NCI-H187 (cell line): ENCODE measurements at regions not wholly inside any gene's neighbourhood (a gene's known extent, or its start where the extent isn't known, plus 50 kb on each side); places are given as distances from the start of the nearest gene placed in this dataset.
"Not testable (repeated sequence)": the region's sequence is repeated elsewhere in the genome, so short reads cannot be mapped to it uniquely, and the experiment has no call there.

Experiments used
- DNase-seq, 2 experiments: peaks; one replicate each; lab custom pipeline; 2025; lab: John Stamatoyannopoulos, UW

DNA sequence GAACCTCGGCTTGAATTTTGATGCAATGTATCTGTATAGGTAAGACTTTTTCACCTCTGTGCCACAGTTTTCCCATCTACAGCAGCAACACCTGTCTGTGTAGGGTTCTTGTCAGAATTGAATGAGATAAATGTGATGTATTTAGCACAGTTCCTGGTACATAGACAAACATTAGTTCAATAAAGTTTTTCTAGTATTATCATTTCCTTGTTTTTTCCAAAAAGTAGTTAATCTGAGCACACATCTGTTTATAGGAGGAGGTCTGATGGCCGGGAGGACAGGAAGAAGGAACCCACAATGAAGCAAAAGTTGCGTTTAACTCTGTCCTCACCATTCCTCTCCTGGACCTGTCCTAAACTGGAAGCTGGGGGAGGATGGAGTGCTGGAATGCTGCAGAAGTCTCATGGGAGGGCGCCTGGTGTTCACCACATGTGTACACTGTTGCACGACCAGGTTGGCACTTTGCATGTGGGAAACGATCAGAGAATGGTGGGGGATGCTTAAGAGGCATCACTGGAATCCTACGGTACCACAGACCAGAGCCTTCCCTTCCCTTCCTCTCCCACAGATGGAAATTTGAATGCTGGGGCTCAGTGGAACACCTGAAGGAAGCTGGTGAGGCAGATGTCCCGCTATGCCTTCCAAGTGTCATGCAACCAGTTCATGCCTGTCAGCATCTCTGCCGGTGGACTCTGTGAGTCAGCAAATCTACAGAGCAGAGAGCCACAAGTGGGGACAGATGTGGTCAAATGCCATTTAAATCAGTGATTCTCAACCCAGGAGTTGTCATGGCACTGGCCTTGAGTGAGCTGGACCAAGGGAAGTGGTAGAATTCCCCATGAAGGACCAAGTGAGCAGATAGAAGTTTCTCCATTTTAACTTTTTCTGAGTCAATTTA, 315.6 kb downstream of the DLEU7 start:
- no peak for DNase-seq

DNA sequence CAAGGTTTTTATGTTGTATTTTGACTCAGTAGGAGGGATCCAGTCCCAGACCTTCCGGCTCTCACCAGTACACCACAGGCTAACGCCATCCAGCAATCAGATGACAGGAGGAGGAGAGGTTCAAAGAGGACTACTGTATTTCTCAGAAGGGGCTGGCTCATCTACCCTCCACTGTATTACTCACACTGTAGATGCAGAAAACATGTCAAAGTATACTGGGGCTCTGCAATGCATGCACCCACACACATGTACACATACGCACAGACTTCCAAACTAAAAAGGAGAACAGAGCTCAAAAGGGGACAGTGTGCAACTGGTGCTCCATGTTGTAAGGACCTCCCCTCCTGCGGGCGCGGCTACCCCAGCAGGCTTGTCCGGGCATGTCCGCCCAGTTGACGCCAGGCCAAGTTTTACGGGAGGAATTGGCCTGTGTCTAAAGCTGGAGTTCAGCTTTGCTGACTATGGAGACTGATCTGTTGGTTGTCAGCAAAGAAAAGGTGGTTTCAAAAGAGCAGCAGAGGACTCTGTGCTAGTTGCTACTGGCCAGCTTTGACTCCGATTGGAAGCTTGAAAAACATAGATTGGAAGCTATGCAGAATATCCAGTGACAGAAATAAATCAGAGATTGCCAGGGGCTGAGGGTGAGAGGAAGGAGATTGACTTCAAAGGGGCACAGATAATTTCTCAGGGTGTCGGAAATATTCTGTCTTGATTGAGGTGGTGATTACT, 314.2 kb downstream of the DLEU7 start:
- peak; percentile 40 to 49 for DNase-seq

DNA sequence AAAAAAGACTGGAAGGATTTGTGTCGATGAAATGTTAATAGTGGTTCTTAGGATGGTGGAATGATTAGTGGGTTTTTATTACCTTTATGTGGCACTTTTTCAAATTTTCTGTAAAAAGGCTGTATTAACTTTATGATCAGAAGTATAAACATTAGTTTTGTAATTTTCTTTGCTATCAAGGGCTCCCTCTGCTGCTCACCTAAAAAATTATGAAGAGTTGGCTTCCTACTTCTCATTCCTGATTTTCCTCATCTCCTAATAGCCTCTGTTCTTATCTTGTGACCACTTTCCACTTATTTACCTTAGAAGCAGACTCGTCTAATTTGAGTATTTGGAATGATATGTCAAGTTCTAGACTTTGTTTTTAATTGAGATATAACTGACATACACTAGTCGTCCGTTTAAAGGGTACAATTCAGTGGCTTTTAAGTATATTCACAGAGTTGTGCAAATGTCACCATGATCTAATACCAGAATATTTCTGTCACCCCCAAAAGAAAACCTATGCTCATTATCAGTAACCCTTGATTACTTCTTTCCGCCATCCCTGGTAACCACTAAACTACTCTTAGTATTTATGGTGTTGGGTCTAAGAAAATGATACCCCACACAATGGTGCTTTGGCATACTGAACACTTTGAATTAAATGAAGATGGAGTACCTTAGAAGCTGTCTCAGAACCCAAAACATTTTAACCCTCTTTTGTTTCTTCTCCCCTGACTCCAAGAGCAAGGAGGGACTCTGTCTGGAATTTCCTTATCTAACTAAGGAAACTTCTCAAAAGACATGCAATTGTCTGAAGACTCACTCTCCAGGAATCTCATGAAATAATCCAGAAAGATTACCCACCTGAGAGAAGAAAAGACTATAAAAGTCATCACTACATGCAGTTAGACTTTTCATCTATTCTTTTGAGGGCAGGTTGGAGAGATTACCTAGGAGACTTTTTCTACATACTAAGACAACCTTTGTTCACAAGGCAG, 311.3 kb downstream of the DLEU7 start:
- DNase-seq = no peak

DNA sequence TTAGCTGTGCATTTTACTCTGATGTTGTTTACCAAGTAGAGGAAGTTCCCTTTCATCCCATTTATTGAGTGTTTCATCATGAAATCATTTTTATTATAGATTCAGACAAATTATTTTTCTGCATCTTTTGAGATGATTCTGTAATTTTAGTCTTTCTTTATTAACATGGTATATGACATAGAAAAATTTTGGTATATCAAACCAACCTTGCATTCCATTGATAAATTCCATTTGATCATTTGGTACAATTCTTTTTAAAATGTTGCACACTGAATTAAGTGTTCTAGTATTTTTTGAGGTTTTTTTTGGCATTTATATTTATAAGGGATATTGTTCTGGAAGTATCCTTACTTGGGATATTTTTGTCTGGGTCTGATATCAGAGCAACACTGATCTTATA, 308.4 kb downstream of the DLEU7 start:
- no peak for DNase-seq

DNA sequence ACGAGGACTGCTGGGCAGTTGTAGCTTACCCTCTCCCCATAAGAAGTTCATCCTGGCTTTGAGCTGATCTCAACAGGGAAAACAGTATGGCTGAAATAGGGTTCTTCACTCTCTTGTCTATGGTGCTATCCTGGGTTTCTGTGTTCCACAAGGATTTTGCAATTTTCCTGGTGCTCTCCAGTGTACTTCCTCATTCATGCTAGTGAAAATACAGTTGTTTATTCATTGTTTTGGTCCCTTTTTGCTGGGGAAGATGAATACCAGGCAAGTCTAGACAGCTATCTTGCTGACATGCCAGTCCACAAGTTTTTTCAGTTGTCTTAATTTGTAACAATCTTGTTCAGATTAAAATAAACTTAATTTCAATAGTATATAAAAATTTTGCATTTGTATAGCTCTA, 306.5 kb downstream of the DLEU7 start:
- no peak for DNase-seq

DNA sequence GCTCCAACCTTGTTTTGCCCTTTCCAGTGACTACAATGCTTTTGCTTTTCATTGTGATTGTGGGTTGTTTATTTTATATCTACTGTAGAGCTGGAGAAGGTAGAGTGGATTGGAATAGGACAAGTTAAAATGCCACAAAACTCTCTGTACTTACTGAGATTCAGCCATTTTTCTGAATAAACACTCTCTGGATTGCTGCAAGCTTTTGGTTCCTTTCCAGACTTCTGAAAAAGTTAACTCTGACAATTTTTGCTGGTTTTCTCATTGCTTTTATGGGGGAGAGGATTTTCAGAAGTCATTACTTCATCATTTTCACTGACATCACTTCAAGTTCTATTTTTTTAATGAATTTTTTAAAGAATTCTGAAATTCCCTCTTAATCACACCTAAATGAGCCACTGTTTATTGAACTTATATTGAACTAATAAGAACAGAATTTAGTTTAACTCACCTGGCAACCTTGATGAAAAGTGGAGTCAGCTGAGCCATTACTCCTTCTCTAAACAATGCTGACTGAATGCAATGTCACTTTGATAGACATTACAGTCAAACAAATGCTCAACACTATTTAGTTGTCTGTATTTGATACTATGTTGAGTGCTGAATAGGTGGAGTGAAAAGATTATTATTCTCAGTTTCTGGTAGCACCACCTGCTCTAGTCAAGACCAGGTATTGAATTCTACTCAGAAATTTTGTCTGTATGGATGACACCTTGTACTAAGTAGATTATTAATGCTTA, 303.5 kb downstream of the DLEU7 start:
- DNase-seq = no peak

DNA sequence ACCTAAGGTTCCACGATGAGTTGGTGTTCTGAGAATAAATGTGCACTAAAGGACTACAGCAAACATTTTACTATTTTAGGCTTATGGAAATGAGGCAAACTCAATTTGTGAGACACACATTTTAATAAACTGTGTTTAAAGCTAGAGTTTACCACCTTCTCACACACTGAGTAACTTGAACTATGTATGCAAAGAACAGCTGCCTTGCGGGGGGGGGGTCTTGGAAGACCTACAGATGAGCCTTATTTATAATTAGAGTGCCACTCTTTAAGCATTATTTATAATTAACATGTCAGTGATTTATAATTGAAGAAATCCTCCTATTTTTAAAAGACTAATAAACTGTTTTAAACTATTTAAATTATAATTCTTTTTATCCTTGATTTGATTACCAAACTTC, 300.4 kb downstream of the DLEU7 start:
- no peak for DNase-seq

DNA sequence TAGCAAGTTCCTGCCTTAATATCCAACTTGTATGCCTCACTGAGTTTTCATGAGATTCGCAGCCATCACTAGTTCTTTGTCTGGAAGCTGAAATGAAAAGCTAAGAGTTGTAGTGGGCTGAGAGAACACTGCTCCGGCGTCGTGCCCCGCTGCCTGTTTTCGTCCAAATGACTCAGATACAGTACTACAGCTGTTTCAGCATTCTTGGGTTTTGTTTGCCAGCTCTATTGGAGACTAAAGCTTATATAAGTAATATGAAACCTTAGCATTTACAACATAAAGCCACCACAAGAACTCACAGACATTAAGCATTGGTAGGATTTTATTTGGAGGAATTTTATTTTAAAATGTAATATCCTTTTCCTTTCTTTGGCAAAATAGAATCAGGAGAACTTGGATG, 299.7 kb downstream of the DLEU7 start:
- no peak for DNase-seq

DNA sequence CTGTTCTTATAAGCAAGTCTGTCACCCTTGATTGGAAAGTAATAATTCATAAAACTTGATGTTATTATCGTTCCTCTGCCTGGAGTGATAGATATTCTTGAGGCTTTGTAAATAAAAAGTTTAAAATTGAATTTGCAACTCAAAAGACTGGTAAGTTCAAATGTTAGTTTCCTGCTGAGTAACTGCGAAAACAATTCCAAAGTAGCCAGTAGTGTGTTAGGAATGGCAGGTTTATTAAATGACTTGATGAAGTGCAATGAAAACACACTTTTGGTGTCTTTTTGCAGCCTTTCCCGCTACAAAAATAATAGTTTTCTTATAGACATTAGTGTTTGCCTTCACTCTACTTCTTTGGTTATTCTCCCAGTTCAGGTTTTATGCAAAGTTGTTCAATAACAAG, 299.3 kb downstream of the DLEU7 start:
- no peak for DNase-seq

DNA sequence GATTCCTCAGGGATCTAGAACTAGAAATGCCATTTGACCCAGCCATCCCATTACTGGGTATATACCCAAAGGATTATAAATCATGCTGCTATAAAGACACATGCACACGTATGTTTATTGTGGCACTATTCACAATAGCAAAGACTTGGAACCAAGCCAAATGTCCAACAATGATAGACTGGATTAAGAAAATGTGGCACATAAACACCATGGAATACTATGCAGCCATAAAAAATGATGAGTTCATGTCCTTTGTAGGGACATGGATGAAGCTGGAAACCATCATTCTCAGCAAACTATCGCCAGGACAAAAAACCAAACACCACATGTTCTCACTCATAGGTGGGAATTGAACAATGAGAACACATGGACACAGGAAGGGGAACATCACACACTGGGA, 296.3 kb downstream of the DLEU7 start:
- DNase-seq = not testable (repeated sequence)

DNA sequence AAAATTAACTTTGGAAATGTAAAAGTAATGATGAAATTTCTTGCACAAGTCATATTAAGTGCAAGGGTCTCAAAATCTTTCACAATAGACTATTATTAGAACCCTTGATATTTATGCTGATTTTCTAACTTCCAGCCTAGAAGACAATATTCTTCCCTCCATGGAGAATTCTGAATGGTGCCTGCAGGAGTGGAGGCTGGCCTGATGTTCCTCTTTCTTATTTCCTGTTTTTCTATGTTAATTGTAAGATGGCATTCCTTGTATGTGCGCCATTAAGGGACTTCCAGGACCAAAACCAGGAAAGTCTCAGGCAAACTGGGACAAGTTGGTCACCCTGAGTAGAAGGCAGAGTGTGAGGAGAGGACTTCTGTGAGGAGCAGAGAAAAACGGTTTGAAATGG, 294.9 kb downstream of the DLEU7 start:
- DNase-seq = no peak

DNA sequence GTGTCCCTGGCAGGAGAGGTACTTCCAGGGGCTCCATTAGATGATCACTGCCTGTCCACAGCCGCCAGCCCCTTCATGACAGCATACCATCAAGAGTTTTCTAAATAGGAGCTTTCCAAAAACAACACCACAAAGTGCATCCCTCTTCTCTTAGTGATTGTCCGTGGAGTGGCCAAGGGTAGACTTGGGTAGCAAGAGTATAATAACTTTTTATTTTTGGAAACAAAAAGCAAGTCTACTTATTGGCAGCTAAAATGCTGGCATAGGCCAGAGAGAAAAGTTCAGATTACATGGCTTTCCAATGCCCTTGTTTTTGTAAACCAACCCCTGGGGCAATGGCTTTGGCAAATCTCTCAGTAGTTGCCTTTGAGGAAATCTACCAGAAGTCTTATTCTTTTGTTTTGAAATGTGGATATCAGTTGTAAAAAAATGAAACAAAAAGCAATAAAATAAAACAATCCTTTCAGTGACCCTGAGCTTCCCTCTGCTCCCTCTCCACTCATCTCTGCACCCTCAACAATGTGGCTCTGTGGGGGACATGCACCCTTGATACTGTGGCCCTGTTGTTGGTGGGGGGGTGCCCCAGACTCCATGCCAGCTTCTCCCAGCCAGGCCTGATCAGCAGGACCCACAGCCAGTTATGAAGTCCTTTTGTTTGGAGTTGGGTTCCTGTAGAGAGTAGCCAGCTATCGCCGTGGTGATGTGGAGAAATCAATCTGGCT, 294.1 kb downstream of the DLEU7 start:
- no peak for DNase-seq

DNA sequence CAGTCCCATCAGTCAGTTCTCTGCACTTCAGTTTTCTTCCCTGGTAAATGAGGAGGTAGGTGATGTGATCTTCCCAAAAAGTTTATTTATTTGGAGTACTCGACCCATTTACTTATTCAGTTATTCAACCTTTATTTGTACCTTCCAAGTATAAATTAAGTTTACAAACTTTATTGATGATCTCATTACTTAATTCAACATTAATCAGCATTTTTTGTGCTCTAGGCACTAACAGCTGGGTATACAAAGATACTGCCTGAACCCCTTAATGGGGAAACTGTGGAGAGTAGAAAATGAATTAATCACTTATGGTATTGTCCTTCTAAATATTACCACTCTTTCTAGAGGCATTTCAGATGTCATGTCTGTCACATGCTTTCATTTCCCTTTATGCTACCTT, 293.3 kb downstream of the DLEU7 start:
- no peak for DNase-seq

DNA sequence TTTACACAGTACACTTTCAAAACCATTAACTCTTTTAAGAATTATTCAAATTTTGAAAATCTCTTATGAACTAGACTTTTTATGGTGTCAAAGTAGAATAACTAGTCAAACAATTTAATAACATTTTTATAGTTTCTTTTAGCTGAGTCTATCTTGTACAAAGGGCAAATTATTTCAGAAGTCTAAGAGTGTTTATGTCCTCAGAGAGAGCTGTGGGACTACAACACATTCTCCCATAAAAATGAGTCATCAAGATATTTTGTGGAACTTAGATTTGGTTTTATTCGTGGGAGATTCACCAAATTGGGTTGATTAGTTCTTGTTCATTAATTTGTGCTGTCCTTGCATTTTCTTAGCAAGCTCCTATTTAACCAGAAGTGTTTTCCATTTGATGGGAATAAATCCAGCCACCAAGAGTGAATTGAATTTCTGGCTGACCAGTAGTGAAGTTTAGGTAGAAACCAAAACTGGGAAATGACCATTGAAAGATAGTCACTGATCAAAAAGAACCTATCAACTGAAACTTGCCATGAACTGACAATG, 291.0 kb downstream of the DLEU7 start:
- no peak for DNase-seq

DNA sequence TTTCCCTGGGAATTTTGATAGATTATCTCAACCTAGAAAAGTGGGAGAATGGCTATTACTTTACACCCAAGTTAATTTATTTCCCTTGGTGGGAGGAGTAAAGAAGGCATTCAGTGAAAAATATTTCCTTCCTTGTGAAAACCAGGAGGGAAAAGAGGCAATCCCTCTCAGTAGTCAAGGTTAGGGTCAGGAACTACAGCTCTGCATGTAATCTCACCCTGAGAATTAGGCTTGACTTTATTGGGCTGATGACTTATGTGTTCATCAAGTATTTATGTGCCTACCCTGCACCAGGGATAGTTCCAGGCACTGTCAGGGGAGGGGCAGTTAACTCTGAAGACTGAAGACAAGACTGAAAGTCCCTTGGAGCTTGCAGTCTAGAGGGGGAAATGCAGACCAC, 281.8 kb downstream of the DLEU7 start:
- DNase-seq = no peak

DNA sequence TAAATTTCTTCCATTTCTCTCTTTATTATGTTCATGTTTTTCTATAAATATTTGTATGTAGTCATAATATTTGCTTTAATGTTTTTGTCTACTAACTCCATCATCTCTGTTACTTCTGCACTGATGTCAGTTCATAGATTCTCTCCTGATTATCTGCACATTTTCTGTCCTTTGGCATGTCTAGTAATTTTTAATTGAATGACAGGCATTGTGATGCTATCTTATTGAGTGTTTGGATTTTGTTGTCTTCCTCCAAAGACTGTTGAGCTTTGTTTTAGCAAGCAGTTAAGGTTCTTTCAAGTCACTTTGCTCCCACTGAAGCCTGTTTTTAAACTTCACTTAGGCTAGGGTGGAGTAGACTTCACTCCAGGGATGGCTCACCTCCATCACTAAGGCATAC, 276.8 kb downstream of the DLEU7 start:
- no peak for DNase-seq

DNA sequence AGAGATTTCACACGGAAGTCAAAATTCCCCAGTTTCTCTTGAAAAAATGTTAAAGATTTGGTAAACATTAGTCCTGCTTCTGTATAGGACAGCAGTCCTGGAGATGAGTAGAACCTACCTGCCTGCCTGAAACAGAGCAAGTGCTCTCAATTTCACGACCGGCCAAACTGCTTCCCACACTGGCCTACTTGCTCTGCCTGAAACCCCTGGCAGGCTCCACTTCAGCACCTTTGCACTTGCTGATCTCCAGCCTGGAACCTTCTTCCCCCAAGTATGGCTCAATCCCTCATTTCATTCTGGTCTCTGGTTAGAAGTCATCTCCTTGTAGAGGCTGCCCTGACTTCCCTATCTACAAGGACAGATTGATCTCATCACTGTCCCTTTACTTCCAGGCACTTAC, 271.4 kb downstream of the DLEU7 start:
- DNase-seq = no peak

DNA sequence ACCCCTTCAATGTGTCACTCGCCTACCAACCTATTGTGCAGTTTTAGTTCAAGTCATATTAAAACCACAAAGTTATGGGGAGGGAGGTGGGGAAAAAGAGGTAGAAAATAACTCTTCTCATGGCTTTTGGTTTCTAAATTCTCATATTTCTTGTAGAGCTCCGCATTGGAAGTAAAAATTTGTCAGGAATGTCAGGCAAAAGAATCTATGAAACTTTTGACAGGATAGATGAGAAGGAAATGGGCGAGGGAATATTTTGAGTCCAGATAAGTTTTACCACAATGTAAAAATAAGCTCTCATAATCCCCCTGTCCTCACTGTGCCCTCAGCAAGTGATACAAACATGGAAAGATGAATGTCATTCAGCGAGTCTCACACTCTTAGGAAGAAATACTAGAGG, 270.4 kb downstream of the DLEU7 start:
- no peak for DNase-seq

DNA sequence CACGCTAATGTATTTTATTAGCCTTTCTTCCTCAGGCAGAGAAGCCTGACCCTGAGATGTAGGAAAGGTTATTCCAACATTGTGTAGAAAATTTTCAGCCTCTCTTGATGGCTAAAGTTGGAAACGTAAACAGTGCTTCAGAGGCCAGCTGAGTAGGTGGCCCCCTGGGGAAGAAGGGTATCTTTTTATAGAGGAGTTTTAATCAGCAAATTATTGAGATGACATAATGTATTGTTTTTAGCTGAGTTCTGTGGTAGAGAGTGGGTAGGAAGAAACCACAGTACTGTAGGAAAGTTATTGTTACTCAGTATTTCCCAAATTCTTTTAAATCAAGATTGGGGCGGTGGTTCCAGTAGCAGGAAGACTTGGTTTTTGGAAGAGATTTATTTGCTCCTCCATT, 268.8 kb downstream of the DLEU7 start:
- no peak for DNase-seq

DNA sequence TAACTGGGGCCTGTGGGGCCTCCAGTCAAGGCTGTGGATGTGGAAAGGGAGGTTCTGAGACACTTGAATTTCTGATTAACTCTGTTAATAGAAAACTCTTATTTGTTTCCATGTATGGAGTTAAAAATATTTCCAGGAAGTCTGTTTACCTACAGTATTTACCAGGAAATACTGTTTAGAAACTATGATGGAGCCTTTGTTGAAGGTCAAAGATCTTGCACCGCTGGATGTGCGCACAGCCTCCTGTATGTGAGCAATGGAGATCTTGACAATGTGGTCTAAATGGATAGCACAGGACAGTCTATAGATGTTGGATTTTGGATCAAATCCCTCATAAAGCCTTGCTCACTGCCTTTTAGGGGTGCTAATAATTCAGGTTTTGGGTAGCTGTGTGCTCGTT, 268.4 kb downstream of the DLEU7 start:
- no peak for DNase-seq

DNA sequence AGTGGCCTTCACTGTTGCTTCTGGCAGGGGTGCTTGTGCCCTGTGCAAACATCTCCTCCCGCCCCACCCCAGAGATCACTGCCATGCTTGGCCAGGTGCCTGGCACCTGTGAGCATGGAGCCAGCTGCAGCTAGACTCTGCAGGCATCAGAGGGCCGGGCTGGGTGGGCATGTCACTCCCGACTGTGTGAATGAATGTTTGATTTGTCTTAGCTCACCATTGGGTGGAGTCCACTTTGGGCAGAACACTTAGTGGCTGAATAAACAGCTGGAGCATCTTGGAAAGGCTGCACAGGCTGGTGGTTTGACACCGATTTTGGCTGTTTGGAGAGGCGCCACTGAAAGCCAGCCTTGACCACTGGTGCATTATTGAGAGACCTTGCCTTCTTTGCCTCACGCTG, 267.3 kb downstream of the DLEU7 start:
- DNase-seq = peak; percentile 54 to 87
